GM23248 (cell line): ENCODE measurements at regions not wholly inside any gene's neighbourhood (a gene's known extent, or its start where the extent isn't known, plus 50 kb on each side); places are given as distances from the start of the nearest gene placed in this dataset.

ENCODE experiments used
- DNase-seq: peaks from one replicate; pipeline ENCODE4 v3.0.0-alpha.2; 2015
- H2AFZ ChIP-seq: fragments of 200-600 bp; sonication (generic); 2 replicates; pipeline ENCODE4 v1.6.1; 2016; ENCODE audit warnings: antibody characterized with exemption
- H3F3A ChIP-seq: fragments of 200-600 bp; sonication (generic); 2 replicates; pipeline ENCODE4 v1.6.1; 2016; ENCODE audit warnings: mild to moderate bottlenecking, antibody characterized with exemption, mixed run types; ENCODE audit not compliant: insufficient read depth
- H3K27ac ChIP-seq: fragments of 200-600 bp; sonication (generic); 2 replicates; pipeline ENCODE4 v1.5.1; 2016; ENCODE audit warnings: mild to moderate bottlenecking
- H3K27me3 ChIP-seq: fragments of 200-600 bp; sonication (generic); replicated peaks from 2 replicates; pipeline ENCODE4 v1.6.1; 2016; ENCODE audit warnings: mild to moderate bottlenecking; ENCODE audit not compliant: insufficient read depth
- H3K36me3 ChIP-seq: fragments of 200-600 bp; sonication (generic); 2 replicates; pipeline ENCODE4 v1.6.1; 2016; ENCODE audit warnings: low read depth, mild to moderate bottlenecking
- H3K4me1 ChIP-seq: fragments of 200-600 bp; sonication (generic); 2 replicates; pipeline ENCODE4 v1.6.1; 2016; ENCODE audit warnings: mild to moderate bottlenecking; ENCODE audit not compliant: insufficient read depth
- H3K4me2 ChIP-seq: fragments of 200-600 bp; sonication (generic); one replicate; pipeline ENCODE4 v1.6.1; 2016; ENCODE audit warnings: mild to moderate bottlenecking; ENCODE audit not compliant: unreplicated experiment
- H3K4me3 ChIP-seq: fragments of 200-600 bp; sonication (generic); 2 replicates; pipeline ENCODE4 v1.5.1; 2016; ENCODE audit warnings: mild to moderate bottlenecking
- H3K79me2 ChIP-seq: fragments of 200-600 bp; sonication (generic); 2 replicates; pipeline ENCODE4 v1.6.1; 2016; ENCODE audit warnings: mild to moderate bottlenecking; ENCODE audit not compliant: insufficient read depth
- H3K9ac ChIP-seq: fragments of 200-600 bp; sonication (generic); 2 replicates; pipeline ENCODE4 v1.6.1; 2016; ENCODE audit warnings: mild to moderate bottlenecking
- H3K9me2 ChIP-seq: fragments of 200-600 bp; sonication (generic); 2 replicates; pipeline ENCODE4 v1.6.1; 2016; ENCODE audit warnings: mixed run types, mild to moderate bottlenecking, moderate library complexity; ENCODE audit not compliant: insufficient read depth
- H3K9me3 ChIP-seq: fragments of 200-600 bp; sonication (generic); one replicate; pipeline ENCODE4 v1.6.1; 2017; ENCODE audit warnings: low read depth
- H4K20me1 ChIP-seq: fragments of 200-600 bp; sonication (generic); 2 replicates; pipeline ENCODE4 v1.6.0; 2016; ENCODE audit not compliant: insufficient read depth
- EZH2 ChIP-seq: fragments of 200-600 bp; sonication (generic); IDR thresholded peaks from 2 replicates; pipeline ENCODE4 v1.6.1; 2018; ENCODE audit warnings: antibody characterized with exemption, mild to moderate bottlenecking; ENCODE audit not compliant: insufficient read depth, poor library complexity, severe bottlenecking
- EZH2phosphoT487 ChIP-seq: fragments of 200-600 bp; sonication (generic); IDR thresholded peaks from 2 replicates; pipeline ENCODE4 v1.6.1; 2018; ENCODE audit warnings: antibody characterized with exemption, moderate library complexity, mild to moderate bottlenecking, low read depth; ENCODE audit not compliant: insufficient read depth
- WGBS, 2 experiments: methylation state at CpG; one replicate each; pipeline ENCODE4 v1.1.6; 2015 to 2017; ENCODE audit warnings: low lambda C conversion rate in 2 of 2, low coverage in 1 of 2; ENCODE audit errors: missing lambda C conversion rate in 2 of 2; 5-methylcytosine and 5-hydroxymethylcytosine counted together
- in situ Hi-C: fragments of 300-500 bp; cut with MboI; formaldehyde crosslinking; loops from 2 replicates; pipeline ENCODE4 v1.15.0; 2020

- 0 out of 2 replicates have a peak, but pooled peaks cover 3% of the 10 kb centered on the region for H3K9me2 ChIP-seq
- H3K27ac ChIP-seq = no peak overlapping the region
- H3K4me2 ChIP-seq = no peak overlapping the region
- H2AFZ ChIP-seq = no peak overlapping the region
- peaks cover 4% of the 10 kb centered on the region; the same call in 1 of the 2 replicates for H3K4me1 ChIP-seq
- H3F3A ChIP-seq = peaks cover 2% of the 10 kb centered on the region; the same call in 1 of the 2 replicates
- no peaks in the 10 kb centered on the region for H3K9me3 ChIP-seq
- TF ChIP-seq EZH2phosphoT487 (no peak), EZH2 (no peak)
- no peak overlapping the region for H3K4me3 ChIP-seq
- peaks cover 98% of the 10 kb centered on the region for H3K79me2 ChIP-seq
- DNase-seq = no peak
- H3K36me3 ChIP-seq = no peaks in the 10 kb centered on the region
- H3K9ac ChIP-seq = no peak overlapping the region
- in situ Hi-C loops = no loop called here
- WGBS, 2 experiments = 89 to 94% methylated on average over 4 of the region's 4 CpGs
- no peaks in the 10 kb centered on the region for H4K20me1 ChIP-seq
- H3K27me3 ChIP-seq = no peaks in the 10 kb centered on the region
These were observed 453.7 kb upstream of the RGS6 start for GRCh38 chr14:71478542-71478941.

GRCh38 chr14:71481021-71481654, 451.1 kb upstream of the RGS6 start:
- H3F3A ChIP-seq = no peaks in the 10 kb centered on the region; the same call in 1 of the 2 replicates
- no peak overlapping the region for H2AFZ ChIP-seq
- H3K4me1 ChIP-seq = no peaks in the 10 kb centered on the region
- H3K4me3 ChIP-seq = no peak overlapping the region
- peaks cover 95% of the 10 kb centered on the region for H3K79me2 ChIP-seq
- no peak for DNase-seq
- 0 out of 2 replicates have a peak, but pooled peaks cover 3% of the 10 kb centered on the region for H3K9me2 ChIP-seq
- no peaks in the 10 kb centered on the region for H3K9me3 ChIP-seq
- H3K9ac ChIP-seq = no peak overlapping the region
- H3K4me2 ChIP-seq = no peak overlapping the region
- no peaks in the 10 kb centered on the region for H3K27me3 ChIP-seq
- WGBS, 2 experiments = 85 to 88% methylated on average over 4 of the region's 4 CpGs
- H3K27ac ChIP-seq = no peak overlapping the region
- in situ Hi-C loops = no loop called here
- H3K36me3 ChIP-seq = no peaks in the 10 kb centered on the region; the same call in 1 of the 2 replicates
- TF ChIP-seq EZH2phosphoT487 = no peak
- TF ChIP-seq EZH2 = no peak
- H4K20me1 ChIP-seq = no peaks in the 10 kb centered on the region

- 0 out of 2 replicates have a peak, but pooled peaks cover 3% of the 10 kb centered on the region for H3K9me2 ChIP-seq
- in situ Hi-C loops = no loop called here
- no peaks in the 10 kb centered on the region for H3K9me3 ChIP-seq
- TF ChIP-seq EZH2phosphoT487 (no peak), EZH2 (no peak)
- H3K27me3 ChIP-seq = no peaks in the 10 kb centered on the region
- H3K27ac ChIP-seq = no peak overlapping the region
- H4K20me1 ChIP-seq = no peaks in the 10 kb centered on the region
- H3K36me3 ChIP-seq = no peaks in the 10 kb centered on the region; the same call in 1 of the 2 replicates
- peaks cover 96% of the 10 kb centered on the region for H3K79me2 ChIP-seq
- H3K4me2 ChIP-seq = no peak overlapping the region
- no peaks in the 10 kb centered on the region; the same call in 1 of the 2 replicates for H3F3A ChIP-seq
- H2AFZ ChIP-seq = no peak overlapping the region
- 73 to 89% methylated on average over 2 of the region's 2 CpGs for WGBS, 2 experiments
- no peak overlapping the region for H3K4me3 ChIP-seq
- no peak overlapping the region for H3K9ac ChIP-seq
- DNase-seq = no peak
- peaks cover 2% of the 10 kb centered on the region for H3K4me1 ChIP-seq
These were observed 449.6 kb upstream of the RGS6 start for GRCh38 chr14:71482671-71483070.

DNA sequence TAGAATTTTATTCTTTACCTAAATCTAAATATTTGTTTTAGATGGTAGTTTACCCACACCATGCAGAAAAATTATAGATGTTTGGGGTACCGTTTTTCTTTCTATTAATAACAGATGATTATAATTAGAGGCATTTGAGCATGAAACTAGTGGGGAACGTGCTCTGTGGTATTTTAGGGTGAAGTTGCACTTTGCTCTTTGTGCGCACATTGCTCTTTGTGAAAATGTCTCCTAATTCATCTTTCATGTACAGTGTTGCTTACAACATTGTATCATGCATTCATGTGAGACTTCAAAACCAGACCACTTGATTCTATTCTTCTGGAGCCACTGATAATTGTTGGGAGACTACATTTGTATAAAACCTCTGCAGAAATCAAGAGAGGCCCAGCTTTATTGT, 449.1 kb upstream of the RGS6 start:
- H2AFZ ChIP-seq = no peak overlapping the region
- no peak overlapping the region for H3K4me3 ChIP-seq
- H3K79me2 ChIP-seq = peaks cover 96% of the 10 kb centered on the region
- 88 to 90% methylated on average over 3 of the region's 3 CpGs for WGBS, 2 experiments
- 0 out of 2 replicates have a peak, but pooled peaks cover 3% of the 10 kb centered on the region for H3K9me2 ChIP-seq
- no peaks in the 10 kb centered on the region for H4K20me1 ChIP-seq
- no peaks in the 10 kb centered on the region for H3K9me3 ChIP-seq
- DNase-seq = no peak
- H3K36me3 ChIP-seq = no peaks in the 10 kb centered on the region; the same call in 1 of the 2 replicates
- in situ Hi-C loops = no loop called here
- H3K4me1 ChIP-seq = peaks cover 7% of the 10 kb centered on the region
- no peak overlapping the region for H3K27ac ChIP-seq
- no peaks in the 10 kb centered on the region for H3K27me3 ChIP-seq
- TF ChIP-seq EZH2 = no peak
- no peak for TF ChIP-seq EZH2phosphoT487
- H3K4me2 ChIP-seq = no peak overlapping the region
- H3K9ac ChIP-seq = no peak overlapping the region
- H3F3A ChIP-seq = no peaks in the 10 kb centered on the region; the same call in 1 of the 2 replicates
